ENCODE measurements at regions not wholly inside any gene's neighbourhood (a gene's known extent, or its start where the extent isn't known, plus 50 kb on each side); places are given as distances from the start of the nearest gene placed in this dataset.

DNA sequence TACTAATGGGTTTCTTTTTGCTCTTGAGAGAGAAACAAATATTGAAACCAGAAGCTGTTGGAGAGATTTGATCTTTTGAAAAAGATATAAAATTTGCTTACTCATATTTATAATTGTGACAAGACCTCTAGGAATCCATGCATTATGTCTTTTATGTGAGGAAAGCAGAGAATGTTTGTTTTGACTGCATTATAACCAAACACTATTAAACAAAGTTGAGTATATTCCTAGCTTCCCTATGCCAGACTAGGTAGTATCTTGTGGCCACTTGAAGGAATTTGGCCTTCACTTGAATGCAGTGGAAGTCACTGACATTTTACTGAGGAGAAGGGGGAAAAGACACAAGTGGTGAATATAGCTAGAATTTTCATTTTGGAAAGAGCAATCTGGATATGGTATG, 521.8 kb upstream of the ZEB2 start:
- FAIRE-seq: no peak

DNA sequence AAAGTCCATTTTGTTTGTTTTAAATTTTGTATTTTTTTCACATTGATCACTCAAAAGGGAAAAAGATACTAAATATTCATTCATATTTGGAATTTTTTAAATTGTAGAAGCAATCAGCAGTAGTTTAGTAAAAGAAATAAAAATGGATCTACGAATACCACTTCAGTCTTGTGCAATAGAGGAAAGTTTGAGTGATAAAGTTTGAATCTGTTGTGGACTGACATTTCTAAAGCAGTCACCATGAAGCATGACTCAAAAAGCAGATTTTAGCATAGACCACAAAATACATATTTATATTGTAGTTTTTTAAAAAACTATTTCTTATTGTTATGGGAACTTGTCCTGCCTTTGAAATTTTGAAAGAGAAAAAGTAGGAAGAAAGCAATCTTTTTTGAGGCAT, 520.5 kb upstream of the ZEB2 start:
- Histone ChIP-seq H3K27ac (ENCODE audit: low read depth in 2 of 2, low read length in 2 of 2) (no peak overlapping the region), H3K27me3 (ENCODE audit: control insufficient read depth, insufficient read depth, low read length) (no peaks in the 10 kb centered on the region), H3K9me3 (ENCODE audit: control insufficient read depth in 2 of 3, insufficient read depth in 1 of 3, low read length in 3 of 3) (no peaks in the 10 kb centered on the region), H3K36me3 (ENCODE audit: control insufficient read depth in 2 of 3, insufficient read depth in 3 of 3, low read length in 3 of 3) (no peaks in the 10 kb centered on the region), H3K4me3 (ENCODE audit: low read length in 3 of 3) (no peak overlapping the region), H3K9ac (ENCODE audit: low read length in 3 of 3) (no peak overlapping the region), H3K4me1 (ENCODE audit: control insufficient read depth in 2 of 3, insufficient read depth in 2 of 3, low read depth in 1 of 3, low read length in 3 of 3) (no peaks in the 10 kb centered on the region)
- intact Hi-C loops (cut with DNase I): no loop called here
- FAIRE-seq (peak; percentile 53), DNase-seq (no peak)
- TF ChIP-seq, protein P1, sequence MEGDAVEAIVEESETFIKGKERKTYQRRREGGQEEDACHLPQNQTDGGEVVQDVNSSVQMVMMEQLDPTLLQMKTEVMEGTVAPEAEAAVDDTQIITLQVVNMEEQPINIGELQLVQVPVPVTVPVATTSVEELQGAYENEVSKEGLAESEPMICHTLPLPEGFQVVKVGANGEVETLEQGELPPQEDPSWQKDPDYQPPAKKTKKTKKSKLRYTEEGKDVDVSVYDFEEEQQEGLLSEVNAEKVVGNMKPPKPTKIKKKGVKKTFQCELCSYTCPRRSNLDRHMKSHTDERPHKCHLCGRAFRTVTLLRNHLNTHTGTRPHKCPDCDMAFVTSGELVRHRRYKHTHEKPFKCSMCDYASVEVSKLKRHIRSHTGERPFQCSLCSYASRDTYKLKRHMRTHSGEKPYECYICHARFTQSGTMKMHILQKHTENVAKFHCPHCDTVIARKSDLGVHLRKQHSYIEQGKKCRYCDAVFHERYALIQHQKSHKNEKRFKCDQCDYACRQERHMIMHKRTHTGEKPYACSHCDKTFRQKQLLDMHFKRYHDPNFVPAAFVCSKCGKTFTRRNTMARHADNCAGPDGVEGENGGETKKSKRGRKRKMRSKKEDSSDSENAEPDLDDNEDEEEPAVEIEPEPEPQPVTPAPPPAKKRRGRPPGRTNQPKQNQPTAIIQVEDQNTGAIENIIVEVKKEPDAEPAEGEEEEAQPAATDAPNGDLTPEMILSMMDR (IDR thresholded peaks at IDR 0.05; ENCODE audit: borderline replicate concordance, extremely low read depth, insufficient read depth): no peak

More for the DNA sequence above, 521.8 kb upstream of the ZEB2 start:
- Histone ChIP-seq H3K4me3 (ENCODE audit: low read length in 3 of 3) (no peak overlapping the region), H3K9me3 (ENCODE audit: control insufficient read depth in 2 of 3, insufficient read depth in 1 of 3, low read length in 3 of 3) (no peaks in the 10 kb centered on the region), H3K27me3 (ENCODE audit: control insufficient read depth, insufficient read depth, low read length) (no peaks in the 10 kb centered on the region), H3K4me1 (ENCODE audit: control insufficient read depth in 2 of 3, insufficient read depth in 2 of 3, low read depth in 1 of 3, low read length in 3 of 3) (no peaks in the 10 kb centered on the region), H3K36me3 (ENCODE audit: control insufficient read depth in 2 of 3, insufficient read depth in 3 of 3, low read length in 3 of 3) (no peaks in the 10 kb centered on the region), H3K27ac (ENCODE audit: low read depth in 2 of 2, low read length in 2 of 2) (no peak overlapping the region), H3K9ac (ENCODE audit: low read length in 3 of 3) (no peak overlapping the region)
- TF ChIP-seq, protein P1 (IDR thresholded peaks at IDR 0.05; ENCODE audit: borderline replicate concordance, extremely low read depth, insufficient read depth): no peak
- no peak for DNase-seq
- intact Hi-C loops (cut with DNase I): no loop called here

DNA sequence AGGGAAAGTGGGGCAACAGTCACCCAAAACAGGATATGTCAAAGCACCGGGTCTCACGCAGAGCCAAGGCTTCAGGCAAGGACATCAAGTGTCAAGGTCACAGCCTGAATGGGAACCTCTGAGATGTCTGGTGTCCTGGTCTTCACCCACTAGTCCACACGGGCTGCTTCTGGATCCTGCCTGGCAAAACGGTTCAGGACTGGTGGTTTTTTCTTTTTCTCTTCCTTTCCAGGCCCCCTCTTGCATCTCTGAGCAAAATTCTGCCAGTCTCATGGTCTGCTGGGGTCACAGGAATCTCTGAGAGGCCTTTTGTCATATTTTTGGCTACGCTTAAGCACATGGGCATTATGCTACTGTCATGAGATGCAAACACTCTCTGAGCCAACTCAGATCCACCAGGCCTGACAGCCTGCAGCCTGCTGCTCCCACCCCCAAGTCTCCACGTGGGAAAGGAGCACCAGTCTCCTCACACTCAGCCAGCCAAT, 518.2 kb upstream of the ZEB2 start:
- TF ChIP-seq, protein P1 (IDR thresholded peaks at IDR 0.05; ENCODE audit: borderline replicate concordance, extremely low read depth, insufficient read depth): no peak
- FAIRE-seq: no peak
- Histone ChIP-seq H3K36me3 (ENCODE audit: control insufficient read depth in 2 of 3, insufficient read depth in 3 of 3, low read length in 3 of 3) (no peaks in the 10 kb centered on the region), H3K27ac (ENCODE audit: low read depth in 2 of 2, low read length in 2 of 2) (no peak overlapping the region), H3K4me1 (ENCODE audit: control insufficient read depth in 2 of 3, insufficient read depth in 2 of 3, low read depth in 1 of 3, low read length in 3 of 3) (no peaks in the 10 kb centered on the region), H3K27me3 (ENCODE audit: control insufficient read depth, insufficient read depth, low read length) (no peaks in the 10 kb centered on the region), H3K9ac (ENCODE audit: low read length in 3 of 3) (no peak overlapping the region), H3K4me3 (ENCODE audit: low read length in 3 of 3) (no peak overlapping the region), H3K9me3 (ENCODE audit: control insufficient read depth in 2 of 3, insufficient read depth in 1 of 3, low read length in 3 of 3) (no peaks in the 10 kb centered on the region)
- peak in 1 of 5 donors; percentile 4 for DNase-seq
- intact Hi-C loops (cut with DNase I): no loop called here

DNA sequence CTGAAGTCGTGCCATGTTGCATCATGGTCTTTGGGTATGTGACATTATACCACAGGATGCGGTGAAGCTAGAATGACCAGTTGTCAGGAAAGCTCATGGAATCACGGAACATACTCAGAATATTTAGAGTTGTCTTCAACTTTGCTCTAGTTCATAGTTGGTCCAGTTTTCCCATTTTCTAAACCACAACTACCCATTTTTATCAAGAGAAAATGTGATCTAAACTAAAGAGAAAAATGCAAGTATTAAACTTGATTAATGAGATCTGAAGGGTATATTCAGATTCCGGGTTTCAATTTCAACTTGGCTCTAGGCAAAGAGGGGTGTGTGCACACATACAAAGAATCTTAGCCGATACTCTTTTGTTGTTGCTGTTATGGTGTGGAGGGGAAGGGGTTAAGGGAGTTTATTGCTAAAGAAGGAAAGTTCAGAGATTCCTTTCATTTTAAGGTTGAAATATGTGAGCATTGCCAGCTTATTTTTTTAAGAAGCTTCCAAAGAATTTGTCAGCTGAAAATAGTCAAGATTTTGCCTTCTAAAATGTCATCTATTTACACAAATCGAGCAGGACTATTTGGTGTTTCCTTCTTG, 516.6 kb upstream of the ZEB2 start:
- no peak for FAIRE-seq
- Histone ChIP-seq H3K27ac (ENCODE audit: low read depth in 2 of 2, low read length in 2 of 2) (no peak overlapping the region), H3K9ac (ENCODE audit: low read length in 3 of 3) (no peak overlapping the region), H3K4me3 (ENCODE audit: low read length in 3 of 3) (peak overlapping the region in 1 of 3 donors; percentile 0), H3K36me3 (ENCODE audit: control insufficient read depth in 2 of 3, insufficient read depth in 3 of 3, low read length in 3 of 3) (no peaks in the 10 kb centered on the region), H3K4me1 (ENCODE audit: control insufficient read depth in 2 of 3, insufficient read depth in 2 of 3, low read depth in 1 of 3, low read length in 3 of 3) (no peaks in the 10 kb centered on the region), H3K9me3 (ENCODE audit: control insufficient read depth in 2 of 3, insufficient read depth in 1 of 3, low read length in 3 of 3) (no peaks in the 10 kb centered on the region), H3K27me3 (ENCODE audit: control insufficient read depth, insufficient read depth, low read length) (no peaks in the 10 kb centered on the region)
- intact Hi-C loops (cut with DNase I): no loop called here
- TF ChIP-seq, protein P1 (IDR thresholded peaks at IDR 0.05; ENCODE audit: borderline replicate concordance, extremely low read depth, insufficient read depth): no peak
- DNase-seq: no peak

Measured in kidney (tissue), 13 donors.